ENCODE measurements at regions not wholly inside any gene's neighbourhood (a gene's known extent, or its start where the extent isn't known, plus 50 kb on each side); places are given as distances from the start of the nearest gene placed in this dataset.

DNA sequence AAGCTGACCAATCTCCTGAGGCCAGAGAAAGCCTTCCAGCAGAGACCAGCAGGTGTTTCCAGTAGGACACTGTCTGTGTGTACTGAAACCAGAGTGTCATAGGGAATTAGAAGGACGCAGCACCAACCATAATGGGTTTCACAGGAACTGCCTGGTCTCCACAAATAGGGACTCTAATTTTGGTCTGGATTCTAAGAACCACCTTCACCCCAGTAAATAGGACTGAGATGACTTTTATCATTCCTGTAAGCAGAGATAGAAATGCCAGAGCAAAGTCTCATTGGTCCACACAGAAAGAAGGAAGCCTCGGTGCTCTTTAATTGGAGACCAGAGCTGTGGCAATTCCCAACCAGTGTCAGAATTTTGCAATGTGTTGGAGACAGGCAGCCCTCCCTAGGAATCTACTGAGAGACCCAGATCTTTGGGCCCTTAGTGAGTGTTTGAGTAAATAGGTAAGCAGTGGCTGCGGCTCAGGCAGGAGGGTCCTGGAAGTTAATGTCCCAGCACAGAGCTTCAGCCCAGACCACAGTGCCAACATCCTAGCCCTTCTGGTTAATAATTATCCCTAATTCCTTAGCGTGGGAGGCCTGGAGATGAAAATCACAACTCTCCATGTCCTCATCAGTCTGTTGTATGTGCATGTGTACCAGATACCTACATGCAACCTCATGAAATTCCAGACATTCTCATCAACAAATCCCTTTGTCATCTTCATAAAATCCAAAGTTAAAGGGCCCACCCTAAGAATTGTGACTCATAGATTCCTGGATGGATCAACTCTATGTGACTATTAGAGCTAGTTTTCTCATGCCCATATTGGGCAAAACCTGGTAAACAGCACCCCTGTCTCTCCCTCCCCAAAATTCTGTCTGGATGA lies 81.2 kb downstream of the UNC5CL start:
- H3K36me3 ChIP-seq (replicated peaks in 1 of 2; ENCODE audit: control insufficient read depth in 2 of 2, insufficient read depth in 2 of 2, low read length in 2 of 2), result no peaks in the 10 kb centered on the region
- H3K18ac ChIP-seq (ENCODE audit: low read length), result no peak overlapping the region
- H2BK120ac ChIP-seq (ENCODE audit: low read depth, low read length), result no peak overlapping the region
- no peaks in the 10 kb centered on the region for H3K9me3 ChIP-seq (replicated peaks in 1 of 2; ENCODE audit: control insufficient read depth in 2 of 2, insufficient read depth in 1 of 2, low read depth in 1 of 2, low read length in 2 of 2)
- no peak overlapping the region for H2BK5ac ChIP-seq (ENCODE audit: low read length)
- no peak overlapping the region for H2AK5ac ChIP-seq (ENCODE audit: low read depth, low read length)
- WGBS, 2 donors (ENCODE audit: extremely low coverage in 2 of 2, insufficient read length in 2 of 2, insufficient replicate concordance in 1 of 2), result no CpG with 5 or more reads among the region's 4 CpGs
- no peak overlapping the region for H3K4ac ChIP-seq (ENCODE audit: low read length)
- no peak overlapping the region for H3K14ac ChIP-seq (ENCODE audit: low read length)
- H3K27me3 ChIP-seq (ENCODE audit: control insufficient read depth in 3 of 3, insufficient read depth in 3 of 3, low read depth in 1 of 3, low read length in 3 of 3), result no peaks in the 10 kb centered on the region
- H2BK12ac ChIP-seq (ENCODE audit: low read length), result no peak overlapping the region
- no peak overlapping the region for H3K4me3 ChIP-seq (ENCODE audit: low read length in 2 of 2)
- H3K4me2 ChIP-seq (ENCODE audit: insufficient read depth, low read length, poor library complexity, severe bottlenecking), result no peak overlapping the region
- H4K8ac ChIP-seq (ENCODE audit: low read depth, low read length), result no peak overlapping the region
- no peak overlapping the region for H2BK15ac ChIP-seq (ENCODE audit: low read length)
- no peak overlapping the region for H4K91ac ChIP-seq (ENCODE audit: low read depth, low read length, poor library complexity)
- H2AFZ ChIP-seq (ENCODE audit: low read length), result no peak overlapping the region
- H3K4me1 ChIP-seq (ENCODE audit: control insufficient read depth in 2 of 2, insufficient read depth in 1 of 2, low read depth in 1 of 2, low read length in 2 of 2), result peaks cover 0 to 5% of the 10 kb centered on the region in 2 donors
- no peaks in the 10 kb centered on the region for H3K79me1 ChIP-seq (ENCODE audit: low read depth, low read length)
- no peak overlapping the region for H3K23ac ChIP-seq (ENCODE audit: low read depth, low read length, poor library complexity)
- no peak overlapping the region for H3K27ac ChIP-seq (replicated peaks; ENCODE audit: low read length)
- H3K9ac ChIP-seq (ENCODE audit: low read depth, low read length, poor library complexity), result no peak overlapping the region
- DNase-seq (ENCODE audit: low spot score), result no peak

DNA sequence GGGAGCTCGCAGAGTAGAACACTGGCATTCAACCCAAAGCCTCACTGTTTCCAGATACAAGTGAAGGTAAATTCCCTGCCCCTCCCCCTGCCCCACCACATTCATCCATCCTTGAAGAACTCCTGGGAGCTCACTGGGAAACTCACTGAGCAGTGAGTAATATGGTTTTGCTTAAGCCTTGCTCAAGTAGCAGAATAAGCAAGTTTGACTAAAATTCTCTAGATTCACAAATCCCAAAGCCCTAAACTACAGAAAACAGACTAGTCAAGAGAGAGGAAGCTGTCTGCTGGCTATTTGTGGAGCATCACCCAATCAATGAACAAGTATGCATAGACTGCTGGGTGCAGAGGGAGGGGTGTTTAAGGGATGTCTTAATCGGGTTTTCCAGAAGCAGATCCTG lies 82.1 kb downstream of the UNC5CL start:
- no peak overlapping the region for H3K27ac ChIP-seq (replicated peaks; ENCODE audit: low read length)
- no CpG with 5 or more reads among the region's 2 CpGs for WGBS, 2 donors (ENCODE audit: extremely low coverage in 2 of 2, insufficient read length in 2 of 2, insufficient replicate concordance in 1 of 2)

DNA sequence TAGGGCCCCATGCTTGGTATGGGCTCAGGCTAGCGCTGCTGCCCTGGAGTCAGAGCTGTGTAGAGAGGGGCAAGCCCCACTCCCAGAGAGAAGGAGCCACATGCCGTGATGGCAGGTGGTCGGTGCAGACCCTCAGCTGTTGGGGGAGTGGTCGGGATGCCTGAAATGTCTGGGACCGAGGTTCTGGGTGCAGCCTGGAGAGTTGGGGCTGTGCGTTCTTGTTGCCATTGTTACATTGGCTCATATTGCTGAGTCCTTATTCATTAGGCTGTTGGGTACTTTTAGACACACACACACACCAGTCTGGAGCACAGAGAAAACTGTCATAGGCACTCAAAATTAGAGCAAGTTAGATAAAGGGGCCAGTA lies 83.9 kb downstream of the UNC5CL start:
- peak overlapping the region; percentile 75 for H3K18ac ChIP-seq (ENCODE audit: low read length)
- no peak overlapping the region for H3K9ac ChIP-seq (ENCODE audit: low read depth, low read length, poor library complexity)
- no peak overlapping the region for H2BK15ac ChIP-seq (ENCODE audit: low read length)
- no peak overlapping the region for H4K8ac ChIP-seq (ENCODE audit: low read depth, low read length)
- H3K14ac ChIP-seq (ENCODE audit: low read length), result no peak overlapping the region
- H4K91ac ChIP-seq (ENCODE audit: low read depth, low read length, poor library complexity), result no peak overlapping the region
- H2BK12ac ChIP-seq (ENCODE audit: low read length), result no peak overlapping the region
- no peak overlapping the region for H2AK5ac ChIP-seq (ENCODE audit: low read depth, low read length)
- H2AFZ ChIP-seq (ENCODE audit: low read length), result no peak overlapping the region
- H3K27ac ChIP-seq (replicated peaks; ENCODE audit: low read length), result no peak overlapping the region
- WGBS, 2 donors (ENCODE audit: extremely low coverage in 2 of 2, insufficient read length in 2 of 2, insufficient replicate concordance in 1 of 2), result no CpG with 5 or more reads among the region's 6 CpGs
- H3K4me3 ChIP-seq (ENCODE audit: low read length in 2 of 2), result no peak overlapping the region
- H3K4me2 ChIP-seq (ENCODE audit: insufficient read depth, low read length, poor library complexity, severe bottlenecking), result no peak overlapping the region
- H3K79me1 ChIP-seq (ENCODE audit: low read depth, low read length), result no peaks in the 10 kb centered on the region
- H3K9me3 ChIP-seq (replicated peaks in 1 of 2; ENCODE audit: control insufficient read depth in 2 of 2, insufficient read depth in 1 of 2, low read depth in 1 of 2, low read length in 2 of 2), result no peaks in the 10 kb centered on the region
- no peaks in the 10 kb centered on the region for H3K27me3 ChIP-seq (ENCODE audit: control insufficient read depth in 3 of 3, insufficient read depth in 3 of 3, low read depth in 1 of 3, low read length in 3 of 3)
- DNase-seq (ENCODE audit: low spot score), result no peak
- H2BK5ac ChIP-seq (ENCODE audit: low read length), result peak overlapping the region; percentile 62
- H3K23ac ChIP-seq (ENCODE audit: low read depth, low read length, poor library complexity), result no peak overlapping the region
- H3K4me1 ChIP-seq (ENCODE audit: control insufficient read depth in 2 of 2, insufficient read depth in 1 of 2, low read depth in 1 of 2, low read length in 2 of 2), result peaks cover 5 to 9% of the 10 kb centered on the region in 2 donors
- H3K36me3 ChIP-seq (replicated peaks in 1 of 2; ENCODE audit: control insufficient read depth in 2 of 2, insufficient read depth in 2 of 2, low read length in 2 of 2), result no peaks in the 10 kb centered on the region
- no peak overlapping the region for H2BK120ac ChIP-seq (ENCODE audit: low read depth, low read length)
- H3K4ac ChIP-seq (ENCODE audit: low read length), result no peak overlapping the region

More for the DNA sequence above, 82.1 kb downstream of the UNC5CL start:
- no peak overlapping the region for H3K4ac ChIP-seq (ENCODE audit: low read length)
- no peak overlapping the region for H2AK5ac ChIP-seq (ENCODE audit: low read depth, low read length)
- no peaks in the 10 kb centered on the region for H3K79me1 ChIP-seq (ENCODE audit: low read depth, low read length)
- peaks cover 0 to 5% of the 10 kb centered on the region in 2 donors for H3K4me1 ChIP-seq (ENCODE audit: control insufficient read depth in 2 of 2, insufficient read depth in 1 of 2, low read depth in 1 of 2, low read length in 2 of 2)
- H4K8ac ChIP-seq (ENCODE audit: low read depth, low read length), result no peak overlapping the region
- H2AFZ ChIP-seq (ENCODE audit: low read length), result no peak overlapping the region
- no peaks in the 10 kb centered on the region for H3K27me3 ChIP-seq (ENCODE audit: control insufficient read depth in 3 of 3, insufficient read depth in 3 of 3, low read depth in 1 of 3, low read length in 3 of 3)
- H3K23ac ChIP-seq (ENCODE audit: low read depth, low read length, poor library complexity), result no peak overlapping the region
- H3K4me2 ChIP-seq (ENCODE audit: insufficient read depth, low read length, poor library complexity, severe bottlenecking), result no peak overlapping the region
- no peak overlapping the region for H2BK15ac ChIP-seq (ENCODE audit: low read length)
- no peak overlapping the region for H3K18ac ChIP-seq (ENCODE audit: low read length)
- H3K4me3 ChIP-seq (ENCODE audit: low read length in 2 of 2), result no peak overlapping the region
- no peak overlapping the region for H3K14ac ChIP-seq (ENCODE audit: low read length)
- no peaks in the 10 kb centered on the region for H3K9me3 ChIP-seq (replicated peaks in 1 of 2; ENCODE audit: control insufficient read depth in 2 of 2, insufficient read depth in 1 of 2, low read depth in 1 of 2, low read length in 2 of 2)
- H2BK12ac ChIP-seq (ENCODE audit: low read length), result no peak overlapping the region
- no peaks in the 10 kb centered on the region for H3K36me3 ChIP-seq (replicated peaks in 1 of 2; ENCODE audit: control insufficient read depth in 2 of 2, insufficient read depth in 2 of 2, low read length in 2 of 2)
- H2BK5ac ChIP-seq (ENCODE audit: low read length), result no peak overlapping the region
- no peak overlapping the region for H3K9ac ChIP-seq (ENCODE audit: low read depth, low read length, poor library complexity)
- no peak for DNase-seq (ENCODE audit: low spot score)
- no peak overlapping the region for H2BK120ac ChIP-seq (ENCODE audit: low read depth, low read length)
- H4K91ac ChIP-seq (ENCODE audit: low read depth, low read length, poor library complexity), result no peak overlapping the region

DNA sequence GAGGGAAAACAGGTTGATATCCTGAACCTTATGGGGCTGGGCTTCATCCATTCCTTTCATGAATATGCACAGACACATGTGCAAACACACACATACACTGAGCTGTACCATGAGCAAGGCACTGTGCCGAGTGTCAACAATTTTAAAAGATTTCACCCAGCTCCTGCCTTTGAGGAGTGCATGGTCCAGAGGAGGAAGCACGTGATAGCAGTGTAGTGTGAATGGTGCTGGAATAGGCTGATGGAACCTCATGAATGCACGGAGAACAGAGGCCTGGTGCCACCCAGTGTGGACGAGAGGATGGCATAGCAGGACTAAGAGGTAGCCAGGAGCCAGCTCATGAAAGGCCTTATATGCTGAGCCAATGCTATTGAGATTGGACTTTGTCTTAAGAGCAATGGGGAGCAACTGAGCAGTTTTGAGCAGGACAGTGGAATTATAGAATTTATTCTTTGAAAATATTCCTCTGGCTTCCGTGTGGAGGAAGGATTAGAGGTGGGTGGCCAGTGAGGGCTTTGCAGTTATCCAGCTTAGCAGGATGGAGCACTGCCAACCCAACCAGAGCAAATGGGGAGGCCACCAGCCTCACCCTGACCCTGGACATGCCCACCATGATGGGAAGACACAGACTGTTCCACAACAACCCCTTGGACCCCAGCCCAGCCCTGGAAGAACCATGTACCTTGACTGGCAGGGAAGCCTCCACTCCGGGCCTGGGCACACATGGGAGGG lies 84.4 kb downstream of the UNC5CL start:
- Histone ChIP-seq H3K4ac (ENCODE audit: low read length) (no peak overlapping the region), H3K9me3 (replicated peaks in 1 of 2; ENCODE audit: control insufficient read depth in 2 of 2, insufficient read depth in 1 of 2, low read depth in 1 of 2, low read length in 2 of 2) (no peaks in the 10 kb centered on the region), H3K9ac (ENCODE audit: low read depth, low read length, poor library complexity) (no peak overlapping the region), H2AK5ac (ENCODE audit: low read depth, low read length) (no peak overlapping the region), H3K4me1 (ENCODE audit: control insufficient read depth in 2 of 2, insufficient read depth in 1 of 2, low read depth in 1 of 2, low read length in 2 of 2) (peaks cover 5 to 9% of the 10 kb centered on the region in 2 donors), H2BK5ac (ENCODE audit: low read length) (peak overlapping the region; percentile 62), H4K8ac (ENCODE audit: low read depth, low read length) (no peak overlapping the region), H3K36me3 (replicated peaks in 1 of 2; ENCODE audit: control insufficient read depth in 2 of 2, insufficient read depth in 2 of 2, low read length in 2 of 2) (no peaks in the 10 kb centered on the region), H3K27ac (replicated peaks; ENCODE audit: low read length) (no peak overlapping the region), H3K79me1 (ENCODE audit: low read depth, low read length) (no peaks in the 10 kb centered on the region), H2AFZ (ENCODE audit: low read length) (no peak overlapping the region), H2BK12ac (ENCODE audit: low read length) (no peak overlapping the region), H3K27me3 (ENCODE audit: control insufficient read depth in 3 of 3, insufficient read depth in 3 of 3, low read depth in 1 of 3, low read length in 3 of 3) (no peaks in the 10 kb centered on the region), H4K91ac (ENCODE audit: low read depth, low read length, poor library complexity) (no peak overlapping the region), H3K14ac (ENCODE audit: low read length) (no peak overlapping the region), H3K4me3 (ENCODE audit: low read length in 2 of 2) (peak overlapping the region in 1 of 2 donors; percentile 52), H3K23ac (ENCODE audit: low read depth, low read length, poor library complexity) (no peak overlapping the region), H2BK15ac (ENCODE audit: low read length) (no peak overlapping the region), H3K18ac (ENCODE audit: low read length) (peak overlapping the region; percentile 75), H3K4me2 (ENCODE audit: insufficient read depth, low read length, poor library complexity, severe bottlenecking) (no peak overlapping the region), H2BK120ac (ENCODE audit: low read depth, low read length) (no peak overlapping the region)
- no CpG with 5 or more reads among the region's 6 CpGs for WGBS, 2 donors (ENCODE audit: extremely low coverage in 2 of 2, insufficient read length in 2 of 2, insufficient replicate concordance in 1 of 2)
- DNase-seq (ENCODE audit: low spot score), result no peak
